WTC11 (cell line): ENCODE measurements at regions not wholly inside any gene's neighbourhood (a gene's known extent, or its start where the extent isn't known, plus 50 kb on each side); places are given as distances from the start of the nearest gene placed in this dataset.

ENCODE experiments used
- ATF3 ChIP-seq: sonication (generic); formaldehyde crosslinking; conservative IDR thresholded peaks from 2 replicates; pipeline ENCODE4 v1.8.1; 2022; ENCODE audit warnings: mild to moderate bottlenecking, missing genetic modification reagents
- CTCF ChIP-seq: fragments of 200-600 bp; IDR thresholded peaks from 2 replicates; pipeline ENCODE4 v1.8.0; 2022; ENCODE audit warnings: antibody characterized with exemption
- SP1 ChIP-seq: sonication (generic); formaldehyde crosslinking; conservative IDR thresholded peaks from 2 replicates; pipeline ENCODE4 v1.8.1; 2022; ENCODE audit warnings: missing genetic modification reagents

GRCh38 chr20:24052599-24053275 lies 64.2 kb upstream of the GGTLC1 start:
- TF ChIP-seq CTCF (no peak), ATF3 (CRISPR knock-in tag) (no peak), SP1 (CRISPR knock-in tag) (no peak)
